Nephron (organoid): ENCODE measurements at regions not wholly inside any gene's neighbourhood (a gene's known extent, or its start where the extent isn't known, plus 50 kb on each side); places are given as distances from the start of the nearest gene placed in this dataset.
A peak's percentile ranks its signal among the peaks of the same experiment; 100 is the strongest.
"Not testable (repeated sequence)": the region's sequence is repeated elsewhere in the genome, so short reads cannot be mapped to it uniquely, and the experiment has no call there.

Experiments
- H3K27ac Mint-ChIP-seq, 3 experiments: 2 replicates each; pipeline ENCODE4 v1.8.0; 2020; ENCODE audit warnings: mixed read lengths in 3 of 3, mild to moderate bottlenecking in 2 of 3, moderate library complexity in 1 of 3
- H3K27me3 Mint-ChIP-seq: 2 replicates; pipeline ENCODE4 v1.8.0; 2021; ENCODE audit warnings: low read depth, mild to moderate bottlenecking, moderate library complexity, mixed read lengths
- H3K36me3 Mint-ChIP-seq: 2 replicates; pipeline ENCODE4 v1.8.0; 2020; ENCODE audit warnings: low read depth, mixed read lengths
- H3K4me1 Mint-ChIP-seq: 2 replicates; pipeline ENCODE4 v1.8.0; 2020; ENCODE audit warnings: mixed read lengths
- H3K4me3 Mint-ChIP-seq, 3 experiments: 2 replicates each; pipeline ENCODE4 v1.8.0; 2020; ENCODE audit warnings: mild to moderate bottlenecking in 3 of 3, mixed read lengths in 3 of 3, moderate library complexity in 2 of 3
- H3K9me3 Mint-ChIP-seq: 2 replicates; pipeline ENCODE4 v1.8.0; 2020; ENCODE audit warnings: mixed read lengths
- TF ChIP-seq, protein P1 (sequence below), 3 experiments: fragments of 200-600 bp; sonication (generic); IDR thresholded peaks; one replicate each; pipeline ENCODE4 v1.5.0; 2021; ENCODE audit warnings: antibody characterized with exemption in 3 of 3; ENCODE audit not compliant: unreplicated experiment in 3 of 3

DNA sequence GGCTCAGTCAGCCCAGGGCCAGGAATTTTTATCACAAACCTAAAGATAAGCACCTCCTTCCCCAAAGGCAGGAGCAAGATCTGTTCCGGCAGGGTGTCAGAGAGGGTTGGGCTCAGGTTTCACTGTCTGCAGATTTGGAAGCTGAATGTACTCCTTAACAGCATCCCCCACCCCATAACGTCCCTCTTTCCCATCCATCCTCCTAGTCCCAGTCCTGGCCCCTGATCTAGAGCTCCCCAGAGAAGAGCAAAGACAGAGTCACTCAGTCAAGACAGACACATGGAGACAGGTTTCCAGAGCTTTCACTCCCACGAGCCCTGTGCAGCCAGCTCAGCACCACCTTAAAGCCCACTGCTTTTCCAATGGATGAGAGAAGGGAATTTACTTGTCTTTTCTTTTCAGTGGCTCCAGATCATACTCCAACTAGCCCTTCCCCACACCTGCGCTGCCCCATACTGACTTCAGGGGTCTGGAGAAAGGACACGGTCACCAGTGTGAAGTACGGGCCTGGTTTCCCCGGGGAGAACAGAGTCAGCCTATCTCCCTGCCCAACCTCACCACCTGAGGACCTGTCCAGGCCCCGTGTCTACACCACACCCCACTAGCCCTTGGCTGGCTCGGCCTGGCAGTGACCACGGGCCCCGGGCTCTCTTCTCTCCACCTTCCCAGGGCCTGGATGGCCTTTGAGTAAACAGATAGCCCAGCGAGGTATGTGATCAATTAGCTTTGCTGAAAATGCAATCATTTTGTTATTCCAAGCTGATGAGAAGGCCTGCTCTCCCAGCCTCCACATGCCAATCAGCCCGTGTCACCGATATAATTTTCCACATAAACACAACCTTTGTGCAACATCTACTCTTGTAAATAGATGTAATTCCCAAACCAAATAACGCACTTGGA is 249.1 kb downstream of the FOXD2 start:
- TF ChIP-seq, protein P1, sequence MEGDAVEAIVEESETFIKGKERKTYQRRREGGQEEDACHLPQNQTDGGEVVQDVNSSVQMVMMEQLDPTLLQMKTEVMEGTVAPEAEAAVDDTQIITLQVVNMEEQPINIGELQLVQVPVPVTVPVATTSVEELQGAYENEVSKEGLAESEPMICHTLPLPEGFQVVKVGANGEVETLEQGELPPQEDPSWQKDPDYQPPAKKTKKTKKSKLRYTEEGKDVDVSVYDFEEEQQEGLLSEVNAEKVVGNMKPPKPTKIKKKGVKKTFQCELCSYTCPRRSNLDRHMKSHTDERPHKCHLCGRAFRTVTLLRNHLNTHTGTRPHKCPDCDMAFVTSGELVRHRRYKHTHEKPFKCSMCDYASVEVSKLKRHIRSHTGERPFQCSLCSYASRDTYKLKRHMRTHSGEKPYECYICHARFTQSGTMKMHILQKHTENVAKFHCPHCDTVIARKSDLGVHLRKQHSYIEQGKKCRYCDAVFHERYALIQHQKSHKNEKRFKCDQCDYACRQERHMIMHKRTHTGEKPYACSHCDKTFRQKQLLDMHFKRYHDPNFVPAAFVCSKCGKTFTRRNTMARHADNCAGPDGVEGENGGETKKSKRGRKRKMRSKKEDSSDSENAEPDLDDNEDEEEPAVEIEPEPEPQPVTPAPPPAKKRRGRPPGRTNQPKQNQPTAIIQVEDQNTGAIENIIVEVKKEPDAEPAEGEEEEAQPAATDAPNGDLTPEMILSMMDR (IDR thresholded peaks at IDR 0.05; ENCODE audit: unreplicated experiment in 3 of 3) = no peak
- peaks cover 76% of the 10 kb centered on the region for H3K4me1 Mint-ChIP-seq
- peak overlapping the region; percentile 23 to 48 (median 36) for H3K4me3 Mint-ChIP-seq
- H3K9me3 Mint-ChIP-seq = no peaks in the 10 kb centered on the region
- peaks cover 29% of the 10 kb centered on the region for H3K27me3 Mint-ChIP-seq
- peak overlapping the region; percentile 63 to 94 (median 86) for H3K27ac Mint-ChIP-seq
- H3K36me3 Mint-ChIP-seq = no peaks in the 10 kb centered on the region

DNA sequence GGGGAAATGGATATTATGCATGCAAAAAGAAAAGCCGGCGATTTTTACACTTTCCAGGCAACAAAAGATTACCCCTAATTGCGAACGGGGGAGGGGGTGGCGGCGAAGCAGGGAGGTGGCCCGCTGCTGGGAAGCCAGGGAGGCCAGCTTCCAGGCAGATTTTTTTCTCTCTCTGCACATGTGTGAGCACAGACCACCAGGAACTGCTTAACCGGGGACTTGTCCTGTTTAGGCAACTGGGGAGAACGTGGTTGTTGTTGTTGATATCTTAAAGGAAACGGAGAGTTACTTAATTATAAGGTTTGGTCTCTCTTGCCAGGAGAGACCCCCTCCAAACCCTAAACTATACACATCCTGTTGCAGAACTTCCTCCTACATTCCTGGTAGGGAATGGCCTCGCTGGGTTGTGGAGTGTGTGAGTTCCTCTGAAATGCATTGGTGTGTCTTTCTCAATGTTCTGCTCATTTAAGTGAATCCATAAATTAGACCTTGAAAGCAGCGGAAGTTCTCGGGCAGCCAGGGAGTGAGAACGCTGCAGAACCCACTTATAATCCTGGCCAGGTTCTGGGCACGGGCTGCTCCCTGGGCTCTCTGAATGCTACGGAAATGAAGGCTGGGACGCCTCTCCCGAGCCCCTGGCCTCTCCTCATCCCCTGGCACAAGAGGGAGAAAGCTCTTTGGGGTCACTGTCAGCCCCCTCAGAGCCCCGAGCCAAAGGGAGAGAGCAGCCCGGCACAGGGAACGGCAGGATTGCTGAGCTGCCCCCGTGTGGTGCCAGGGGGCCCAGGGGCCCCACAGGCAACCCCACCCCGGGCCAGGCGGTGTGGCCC is 250.0 kb downstream of the FOXD2 start:
- TF ChIP-seq, protein P1 (IDR thresholded peaks at IDR 0.05; ENCODE audit: unreplicated experiment in 3 of 3) = no peak
- Mint-ChIP-seq H3K4me3 (peak overlapping the region; percentile 3 to 57 (median 19)), H3K9me3 (no peaks in the 10 kb centered on the region), H3K27me3 (peaks cover 23% of the 10 kb centered on the region), H3K4me1 (peaks cover 76% of the 10 kb centered on the region), H3K27ac (peak overlapping the region; percentile 63 to 94 (median 91)), H3K36me3 (no peaks in the 10 kb centered on the region)

DNA sequence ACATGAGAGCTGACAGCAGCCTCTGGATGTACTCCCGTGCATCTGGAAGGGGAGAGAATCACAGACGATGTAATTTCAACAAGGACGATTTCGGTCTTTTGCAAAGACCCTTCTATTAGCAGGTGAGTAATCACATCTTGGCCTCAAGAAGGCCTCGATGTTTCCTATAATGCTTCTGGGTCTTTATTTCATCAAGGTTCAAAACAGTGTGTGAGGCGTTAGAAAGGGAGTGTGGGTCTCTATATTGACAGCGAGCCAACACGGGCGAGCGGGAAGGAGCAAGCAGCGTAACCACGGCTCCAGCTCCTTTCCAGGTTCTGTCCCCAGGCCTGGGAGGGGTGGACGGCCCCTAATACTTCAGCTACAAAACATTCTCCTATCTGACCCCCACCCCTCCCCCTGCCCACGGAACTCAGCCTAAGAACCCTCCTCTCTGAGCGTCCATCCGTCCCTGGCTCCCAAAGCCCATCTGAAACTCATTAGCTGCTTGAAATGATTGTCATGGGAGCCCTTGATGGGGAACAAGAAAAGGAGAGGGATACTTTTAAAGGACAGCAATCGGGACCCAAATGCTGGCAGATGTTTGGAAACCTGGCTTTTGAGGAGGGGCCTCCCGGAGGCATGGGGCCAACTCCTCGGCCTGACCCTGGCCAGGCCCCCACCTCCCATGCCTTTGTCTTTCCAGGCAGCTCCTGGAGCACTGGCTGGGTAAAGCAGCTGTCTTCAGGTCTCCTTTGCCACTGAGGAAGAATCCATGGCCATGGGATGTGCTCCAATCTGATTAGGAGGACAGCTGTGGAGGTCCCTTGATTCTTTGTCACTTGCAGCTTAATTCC is 250.8 kb downstream of the FOXD2 start:
- H3K9me3 Mint-ChIP-seq = no peaks in the 10 kb centered on the region
- TF ChIP-seq, protein P1 (IDR thresholded peaks at IDR 0.05; ENCODE audit: unreplicated experiment in 3 of 3) = no peak
- H3K36me3 Mint-ChIP-seq = no peaks in the 10 kb centered on the region
- peak overlapping the region; percentile 63 to 91 (median 91) for H3K27ac Mint-ChIP-seq
- H3K27me3 Mint-ChIP-seq = peaks cover 25% of the 10 kb centered on the region
- H3K4me3 Mint-ChIP-seq = peak overlapping the region in 2 of 3 experiments; percentile 23 to 68
- peaks cover 69% of the 10 kb centered on the region for H3K4me1 Mint-ChIP-seq

DNA sequence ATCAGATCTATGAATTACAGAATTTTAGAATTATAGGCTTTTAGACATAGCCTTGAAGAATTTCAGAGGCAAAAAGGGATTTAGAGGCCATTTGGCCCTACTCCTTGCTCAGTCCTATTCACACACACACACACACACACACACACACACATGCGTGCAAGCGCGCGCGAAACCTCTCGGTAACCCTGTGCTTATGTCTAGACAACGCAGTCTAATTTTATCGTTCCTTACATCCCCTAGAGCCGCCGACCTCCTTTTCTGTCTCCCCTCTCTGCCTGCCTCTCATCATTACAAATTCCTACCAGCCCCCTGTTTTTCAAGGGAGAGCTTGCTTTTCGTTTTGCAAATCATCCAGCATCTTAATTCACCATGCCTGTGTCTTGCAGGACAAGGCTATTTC is 252.1 kb downstream of the FOXD2 start:
- Mint-ChIP-seq H3K36me3 (no peaks in the 10 kb centered on the region), H3K4me1 (peaks cover 60% of the 10 kb centered on the region), H3K27ac (peak overlapping the region; percentile 67 to 85 (median 84)), H3K4me3 (peak overlapping the region in 2 of 3 experiments; percentile 10 to 26), H3K27me3 (peaks cover 27% of the 10 kb centered on the region), H3K9me3 (no peaks in the 10 kb centered on the region)
- TF ChIP-seq, protein P1 (IDR thresholded peaks at IDR 0.05; ENCODE audit: unreplicated experiment in 3 of 3) = no peak

DNA sequence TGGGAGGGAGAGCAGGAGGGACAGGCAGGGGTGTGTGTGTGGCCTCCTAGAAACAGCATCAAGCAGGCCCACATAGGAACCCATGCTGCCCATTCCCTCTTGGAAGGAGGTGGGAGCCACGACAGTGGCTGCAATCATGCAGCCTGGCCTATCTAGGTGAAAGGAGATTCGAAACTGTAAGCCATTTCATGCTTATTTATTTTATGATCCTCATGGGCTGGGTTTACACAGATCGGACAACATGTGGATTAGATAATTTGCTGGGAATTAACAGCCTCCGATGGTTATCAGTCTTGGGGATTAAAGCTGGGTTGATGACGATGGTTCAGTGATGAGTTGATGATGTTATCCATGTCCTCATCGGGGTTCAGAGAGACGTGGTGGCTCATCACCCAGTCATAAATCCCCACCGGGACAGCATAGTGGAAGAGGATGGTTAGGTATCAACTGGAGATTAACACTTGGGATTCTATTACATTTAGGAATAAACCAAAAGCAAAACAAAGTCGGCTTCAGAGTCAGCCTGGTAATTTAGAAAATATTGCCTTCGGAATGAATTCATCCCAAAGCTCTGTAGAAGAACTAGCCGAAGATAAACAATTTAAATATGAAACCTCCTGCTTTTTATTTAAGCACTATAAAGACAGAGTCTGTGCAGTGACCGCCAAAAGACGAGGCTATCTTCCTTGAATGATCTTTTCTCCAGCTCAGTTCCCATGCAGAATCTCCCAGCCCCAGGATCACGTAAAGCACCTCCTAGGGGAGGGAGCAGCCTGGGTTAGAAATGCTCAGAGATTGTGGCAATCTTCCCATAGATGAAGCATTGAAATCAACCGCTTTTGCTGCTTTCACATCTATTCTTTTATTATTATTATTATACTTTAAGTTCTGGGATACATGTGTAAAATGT is 252.8 kb downstream of the FOXD2 start:
- Mint-ChIP-seq H3K9me3 (no peaks in the 10 kb centered on the region), H3K27me3 (peaks cover 34% of the 10 kb centered on the region), H3K4me1 (peaks cover 53% of the 10 kb centered on the region), H3K36me3 (no peaks in the 10 kb centered on the region), H3K27ac (peak overlapping the region; percentile 67 to 85 (median 84)), H3K4me3 (peak overlapping the region in 2 of 3 experiments; percentile 10 to 26)
- TF ChIP-seq, protein P1 (IDR thresholded peaks at IDR 0.05; ENCODE audit: unreplicated experiment in 3 of 3) = no peak

DNA sequence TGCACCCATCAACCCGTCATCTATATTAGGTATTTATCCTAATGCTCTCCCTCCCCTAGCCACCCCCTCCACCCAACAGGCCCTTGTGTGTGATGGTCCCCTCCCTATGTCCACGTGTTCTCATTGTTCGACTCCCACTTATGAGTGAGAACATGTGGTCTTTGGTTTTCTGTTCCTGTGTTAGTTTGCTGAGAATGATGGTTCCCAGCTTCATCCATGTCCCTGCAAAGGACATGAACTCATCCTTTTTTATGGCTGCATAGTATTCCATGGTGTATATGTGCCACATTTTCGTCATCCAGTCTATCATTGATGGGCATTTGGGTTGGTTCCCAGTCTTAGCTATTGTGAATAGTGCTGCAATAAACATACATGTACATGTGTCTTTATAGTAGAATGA is 253.4 kb downstream of the FOXD2 start:
- Mint-ChIP-seq H3K27ac (peak overlapping the region in 2 of 3 experiments; percentile 19 to 84), H3K27me3 (peaks cover 36% of the 10 kb centered on the region), H3K4me1 (peaks cover 46% of the 10 kb centered on the region)
- not testable (repeated sequence) for H3K9me3 Mint-ChIP-seq, H3K4me3 Mint-ChIP-seq, H3K36me3 Mint-ChIP-seq
